ENCODE measurements at regions not wholly inside any gene's neighbourhood (a gene's known extent, or its start where the extent isn't known, plus 50 kb on each side); places are given as distances from the start of the nearest gene placed in this dataset.
"Not testable (repeated sequence)": the region's sequence is repeated elsewhere in the genome, so short reads cannot be mapped to it uniquely, and the experiment has no call there.

DNA sequence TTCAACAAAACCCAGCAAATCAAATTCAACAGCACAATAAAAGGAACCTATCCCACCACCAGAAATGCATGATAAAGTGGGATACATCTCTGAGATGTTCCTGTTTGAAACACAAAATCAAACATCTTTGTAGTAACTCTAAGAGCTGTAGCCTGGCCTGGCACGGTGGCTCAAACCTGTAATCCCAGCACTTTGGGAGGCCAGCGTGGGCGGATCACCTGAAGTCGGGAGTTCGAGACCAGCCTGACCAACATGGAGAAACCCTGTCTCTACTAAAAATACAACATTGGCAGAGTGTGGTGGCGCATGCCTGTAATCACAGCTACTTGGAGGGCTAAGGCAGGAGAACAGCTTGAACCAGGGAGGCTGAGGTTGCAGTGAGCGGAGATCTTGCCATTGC, 202.8 kb upstream of the POTEB2 start:
- H3K36me3 ChIP-seq; DNase-seq; H3K9me3 ChIP-seq; H3K27ac ChIP-seq; H3K27me3 ChIP-seq; H3K4me3 ChIP-seq; ATAC-seq (ENCODE audit: low FRiP score in 2 of 2); H3K4me1 ChIP-seq: not testable (repeated sequence)
- WGBS, 2 donors = 72% methylated on average over 6 of the region's 7 CpGs; no CpG with 5 or more reads in 1 of the 2 donors

DNA sequence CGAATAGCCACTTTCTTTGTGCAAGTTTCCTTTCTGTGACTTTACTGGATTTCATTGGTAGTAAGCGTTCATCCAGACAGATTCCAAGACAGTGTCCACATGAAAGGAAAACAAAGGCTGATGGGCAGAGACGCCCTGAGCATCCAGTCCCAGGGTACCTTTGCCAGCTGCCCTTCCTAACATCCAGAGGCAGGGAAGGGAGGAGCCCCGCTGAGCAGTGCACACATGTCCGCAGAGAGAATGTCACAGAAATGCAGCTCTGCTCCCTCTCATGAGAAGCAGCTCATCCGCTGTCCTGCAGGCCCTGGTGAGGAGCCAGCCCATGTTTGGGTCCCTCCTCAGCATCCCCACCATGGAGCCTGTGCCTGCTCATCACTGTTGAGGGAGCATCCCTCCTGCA, 197.4 kb upstream of the POTEB2 start:
- H3K27ac ChIP-seq, H3K4me3 ChIP-seq, DNase-seq, H3K4me1 ChIP-seq, H3K27me3 ChIP-seq, H3K9me3 ChIP-seq, H3K36me3 ChIP-seq: not testable (repeated sequence)
- WGBS, 2 donors = 50 to 69% methylated on average over 2 to 6 of the region's 6 CpGs
- ATAC-seq (ENCODE audit: low FRiP score in 2 of 2) = peak; percentile 37 to 45

DNA sequence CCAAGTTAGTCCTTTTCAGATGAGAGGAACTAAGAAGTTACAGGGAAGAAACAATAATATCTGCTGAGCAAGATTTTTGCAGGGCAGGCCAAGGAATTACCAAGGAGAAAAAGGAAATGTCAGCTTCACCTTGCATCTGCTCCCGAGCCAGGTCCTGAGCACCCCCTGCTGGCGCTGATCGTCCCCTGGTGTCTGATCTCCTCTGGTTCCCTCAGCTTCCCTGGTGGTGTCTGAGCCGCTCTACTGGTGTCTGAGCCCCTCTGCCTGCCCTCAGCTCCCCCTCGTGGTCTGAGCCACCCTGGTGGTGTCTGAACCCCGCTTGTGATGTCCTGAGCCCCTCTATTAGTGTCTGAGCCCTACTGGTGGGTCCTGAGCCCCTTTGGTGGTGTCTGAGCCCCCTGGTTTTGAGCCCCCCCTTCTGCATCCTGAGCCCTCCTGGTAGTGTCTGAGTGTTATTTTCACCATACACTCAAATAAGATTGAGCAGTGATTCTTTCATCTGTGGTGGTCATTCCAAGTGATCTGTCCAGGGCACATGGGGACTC, 196.6 kb upstream of the POTEB2 start:
- ATAC-seq (ENCODE audit: low FRiP score in 2 of 2) (peak; percentile 38 to 54), DNase-seq (peak in 1 of 2 donors; percentile 0)
- not testable (repeated sequence) for H3K4me3 ChIP-seq, H3K27me3 ChIP-seq, H3K9me3 ChIP-seq, H3K27ac ChIP-seq, H3K4me1 ChIP-seq, H3K36me3 ChIP-seq
- no CpG with 5 or more reads among the region's 6 CpGs for WGBS, 2 donors

DNA sequence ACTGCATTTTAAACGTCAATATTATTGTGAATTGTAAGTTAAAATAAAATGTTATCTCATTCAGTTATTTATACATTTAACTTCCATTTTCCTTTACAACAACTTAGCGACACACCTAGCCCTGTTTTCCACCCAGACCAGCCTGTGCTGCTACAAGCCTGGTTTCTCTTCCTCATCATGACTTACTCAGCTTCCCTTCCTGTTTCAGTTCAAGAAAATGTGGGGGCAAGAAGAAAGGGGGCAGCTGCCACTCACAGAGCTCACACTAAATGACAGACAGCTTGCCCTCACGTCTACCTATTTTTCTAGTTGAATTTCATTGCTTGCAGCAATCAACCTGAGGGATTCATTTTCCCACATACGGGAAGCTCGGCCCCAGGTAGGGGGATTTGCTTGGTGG, 185.8 kb upstream of the POTEB2 start:
- DNase-seq; H3K36me3 ChIP-seq; H3K9me3 ChIP-seq; ATAC-seq (ENCODE audit: low FRiP score in 2 of 2); H3K27me3 ChIP-seq; H3K4me3 ChIP-seq; H3K27ac ChIP-seq; H3K4me1 ChIP-seq: not testable (repeated sequence)
- WGBS, 2 donors = no CpG with 5 or more reads among the region's 5 CpGs

DNA sequence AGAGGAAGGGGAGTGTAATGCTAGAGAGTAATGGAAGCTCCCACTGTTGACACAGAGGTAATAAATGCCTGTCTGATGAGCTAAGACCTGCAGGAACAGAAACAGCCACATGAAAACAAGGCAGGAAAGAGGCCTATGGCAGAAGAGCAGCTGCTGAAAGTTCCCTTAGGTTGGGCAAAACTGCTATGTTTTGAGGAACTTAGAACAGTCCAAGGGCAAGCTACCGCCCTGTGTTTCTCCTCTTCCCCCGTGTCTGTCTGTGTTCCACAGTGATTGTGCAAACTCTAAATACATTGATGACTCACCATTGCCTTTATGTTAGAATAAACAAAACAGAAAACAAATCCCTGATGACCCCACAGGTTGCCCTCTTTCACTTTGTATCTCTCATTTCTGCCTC, 165.6 kb upstream of the POTEB2 start:
- H3K27me3 ChIP-seq, DNase-seq, H3K4me1 ChIP-seq, H3K36me3 ChIP-seq, H3K9me3 ChIP-seq, H3K4me3 ChIP-seq, H3K27ac ChIP-seq: not testable (repeated sequence)
- ATAC-seq (ENCODE audit: low FRiP score in 2 of 2) = peak in 1 of 2 donors; percentile 63
- no CpG with 5 or more reads among the region's 2 CpGs for WGBS, 2 donors

DNA sequence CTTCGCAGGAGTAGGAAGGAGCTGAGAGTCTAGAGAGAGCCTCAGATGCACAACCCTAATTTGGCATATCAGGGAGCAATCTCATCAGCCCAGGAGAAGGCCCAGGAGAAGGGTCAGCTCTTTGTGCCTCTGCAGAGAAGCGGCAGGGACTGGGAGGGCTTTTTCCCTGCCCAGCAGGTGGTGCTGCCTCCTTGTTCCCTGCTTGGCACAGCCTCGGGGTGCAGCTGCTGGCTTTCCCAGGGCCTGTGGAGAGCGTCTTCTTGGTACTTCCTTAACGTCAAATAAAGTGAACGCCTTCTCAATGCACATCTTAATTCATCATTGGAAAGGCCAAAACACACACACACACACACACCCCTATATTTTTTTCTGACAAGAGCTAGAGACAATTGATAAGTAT, 162.9 kb upstream of the POTEB2 start:
- not testable (repeated sequence) for H3K9me3 ChIP-seq; H3K27ac ChIP-seq; DNase-seq; H3K4me3 ChIP-seq; ATAC-seq (ENCODE audit: low FRiP score in 2 of 2); H3K36me3 ChIP-seq; H3K4me1 ChIP-seq; H3K27me3 ChIP-seq
- no CpG with 5 or more reads among the region's 6 CpGs for WGBS, 2 donors

DNA sequence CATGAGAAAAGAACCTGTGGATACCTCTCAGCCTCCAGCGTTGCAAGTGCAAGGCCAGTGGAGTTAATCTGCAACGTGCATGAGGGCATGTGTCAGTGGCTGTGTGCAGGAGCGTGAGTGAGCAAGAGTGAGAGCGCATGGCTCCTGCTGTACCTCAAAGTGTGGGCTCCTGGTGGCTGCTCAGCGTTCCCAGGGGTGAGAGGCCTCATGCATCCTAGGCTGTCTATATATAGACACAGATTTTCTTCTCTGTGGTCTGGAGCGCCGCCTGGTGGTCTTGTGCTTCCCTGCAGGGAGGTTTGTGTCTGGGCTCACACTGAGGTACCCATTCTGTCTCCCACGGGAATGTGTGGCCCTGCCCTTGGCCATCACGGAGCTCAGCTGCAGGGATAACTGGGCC, 161.8 kb upstream of the POTEB2 start:
- not testable (repeated sequence) for DNase-seq
- ATAC-seq (ENCODE audit: low FRiP score in 2 of 2) = peak; percentile 23 to 33
- WGBS, 2 donors = no CpG with 5 or more reads among the region's 9 CpGs

DNA sequence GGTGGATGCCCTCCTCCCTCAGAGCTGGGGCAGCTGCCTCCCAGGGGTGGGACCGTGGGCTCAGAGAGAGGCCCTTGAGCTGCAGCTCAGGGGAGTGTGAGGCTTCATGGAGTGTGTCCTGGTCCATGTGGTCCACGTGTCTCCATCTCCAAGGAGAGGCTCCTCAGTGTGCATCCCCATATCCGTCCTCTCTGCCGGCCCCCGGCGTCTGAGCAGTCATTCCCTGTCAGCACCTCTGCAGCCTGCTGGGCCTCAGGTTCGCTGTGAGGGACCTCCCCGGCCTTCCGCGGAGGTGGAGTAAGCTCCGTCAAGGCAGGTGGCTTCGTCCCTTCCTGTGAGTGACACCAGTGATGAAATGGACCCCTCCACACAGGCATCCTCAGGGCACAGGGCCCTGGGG, 160.7 kb upstream of the POTEB2 start:
- DNase-seq = peak in 1 of 2 donors; percentile 74
- not testable (repeated sequence) for H3K27ac ChIP-seq, H3K4me1 ChIP-seq, H3K36me3 ChIP-seq, H3K4me3 ChIP-seq, H3K27me3 ChIP-seq, H3K9me3 ChIP-seq
- peak in 1 of 2 donors; percentile 2 for ATAC-seq (ENCODE audit: low FRiP score in 2 of 2)
- no CpG with 5 or more reads among the region's 12 CpGs for WGBS, 2 donors

More for the DNA sequence above, 161.8 kb upstream of the POTEB2 start:
- H3K9me3 ChIP-seq, H3K27ac ChIP-seq, H3K27me3 ChIP-seq, H3K4me1 ChIP-seq, H3K4me3 ChIP-seq, H3K36me3 ChIP-seq: not testable (repeated sequence)

DNA sequence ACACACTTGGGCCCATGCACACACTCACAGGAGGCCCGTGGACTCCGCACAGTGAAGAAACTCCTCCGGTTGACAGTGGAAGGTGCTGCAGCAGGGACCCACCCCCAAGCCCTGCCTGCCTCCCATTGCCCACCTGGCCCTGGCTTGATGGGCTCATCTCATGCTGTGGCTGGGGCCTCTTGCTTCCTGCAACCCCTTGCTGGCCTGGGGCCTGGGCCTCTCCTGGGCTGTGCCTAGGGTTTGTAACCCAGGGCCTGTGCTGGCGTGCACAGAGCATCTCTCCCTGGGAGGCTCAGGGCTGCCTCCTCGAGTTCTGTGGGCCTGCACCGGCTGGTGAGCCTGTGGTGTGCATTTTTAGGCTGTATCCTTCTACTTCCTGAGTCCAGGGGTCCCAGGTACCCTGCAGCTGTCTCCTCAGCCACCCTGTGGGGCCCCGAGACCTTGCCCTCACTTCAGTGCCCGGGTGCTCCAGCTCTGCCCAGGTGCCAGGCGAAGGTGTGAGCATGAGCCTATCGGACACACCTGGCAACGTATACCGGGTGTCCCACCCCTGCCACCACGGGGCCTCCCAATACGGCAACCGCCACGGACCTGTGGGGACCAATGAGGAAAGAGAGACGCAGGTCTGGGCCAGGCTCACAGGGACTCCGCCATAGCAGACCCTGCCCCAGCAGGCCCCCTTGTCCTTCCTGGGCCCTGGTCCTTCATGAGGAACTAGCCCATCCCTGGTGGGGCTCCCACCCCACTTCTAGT, 158.3 kb upstream of the POTEB2 start:
- not testable (repeated sequence) for H3K4me3 ChIP-seq, H3K9me3 ChIP-seq, H3K36me3 ChIP-seq, H3K4me1 ChIP-seq, H3K27ac ChIP-seq, H3K27me3 ChIP-seq
- DNase-seq (peak in 1 of 2 donors; percentile 68), ATAC-seq (ENCODE audit: low FRiP score in 2 of 2) (peak in 1 of 2 donors; percentile 34)
- WGBS, 2 donors = no CpG with 5 or more reads among the region's 18 CpGs

DNA sequence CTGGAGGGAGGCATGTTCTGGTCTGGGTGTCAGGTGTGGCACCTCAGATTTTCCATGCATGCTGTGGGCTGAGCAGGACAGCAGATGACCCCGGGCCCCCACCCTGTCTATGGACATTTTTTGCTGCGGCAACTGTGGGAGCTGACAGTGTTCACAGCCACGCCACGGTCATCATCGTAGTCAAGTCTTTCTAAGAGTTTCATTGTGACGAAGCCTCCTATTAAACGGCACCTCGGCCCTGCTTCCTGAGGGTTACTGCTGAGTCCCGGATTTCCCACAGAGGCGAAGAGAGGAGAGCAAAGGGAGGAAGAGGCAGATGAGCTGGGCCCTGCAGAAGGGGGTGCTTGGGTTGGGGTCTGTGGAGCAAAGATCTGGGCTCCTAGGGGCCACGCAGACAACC, 152.1 kb upstream of the POTEB2 start:
- H3K4me1 ChIP-seq; ATAC-seq (ENCODE audit: low FRiP score in 2 of 2); H3K4me3 ChIP-seq; H3K27me3 ChIP-seq; H3K27ac ChIP-seq; H3K9me3 ChIP-seq; DNase-seq; H3K36me3 ChIP-seq: not testable (repeated sequence)
- no CpG with 5 or more reads among the region's 11 CpGs for WGBS, 2 donors

DNA sequence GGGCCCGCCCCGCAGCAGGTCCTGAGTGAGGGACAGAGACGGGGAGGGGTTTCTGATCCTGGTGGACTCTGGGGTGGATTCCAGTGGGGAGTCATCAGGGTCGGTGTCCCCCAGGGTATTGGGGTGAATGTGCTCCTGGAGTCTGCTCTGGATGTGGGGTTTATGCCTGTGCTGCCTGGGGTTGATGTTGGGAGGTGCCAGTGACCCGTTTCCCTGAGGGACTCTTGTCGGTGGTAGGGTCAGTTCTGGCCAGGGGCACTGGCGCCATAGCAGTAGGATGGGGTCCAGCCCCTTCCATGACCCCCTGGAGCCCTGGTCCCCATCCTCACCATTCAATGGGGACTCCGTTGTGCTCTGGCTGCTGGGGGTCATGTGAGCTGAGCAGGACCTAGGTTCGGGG, 151.2 kb upstream of the POTEB2 start:
- ATAC-seq (ENCODE audit: low FRiP score in 2 of 2) (peak; percentile 1 to 3), DNase-seq (peak in 1 of 2 donors; percentile 12)
- H3K27me3 ChIP-seq, H3K9me3 ChIP-seq, H3K36me3 ChIP-seq, H3K4me1 ChIP-seq, H3K4me3 ChIP-seq, H3K27ac ChIP-seq: not testable (repeated sequence)
- no CpG with 5 or more reads among the region's 9 CpGs for WGBS, 2 donors

DNA sequence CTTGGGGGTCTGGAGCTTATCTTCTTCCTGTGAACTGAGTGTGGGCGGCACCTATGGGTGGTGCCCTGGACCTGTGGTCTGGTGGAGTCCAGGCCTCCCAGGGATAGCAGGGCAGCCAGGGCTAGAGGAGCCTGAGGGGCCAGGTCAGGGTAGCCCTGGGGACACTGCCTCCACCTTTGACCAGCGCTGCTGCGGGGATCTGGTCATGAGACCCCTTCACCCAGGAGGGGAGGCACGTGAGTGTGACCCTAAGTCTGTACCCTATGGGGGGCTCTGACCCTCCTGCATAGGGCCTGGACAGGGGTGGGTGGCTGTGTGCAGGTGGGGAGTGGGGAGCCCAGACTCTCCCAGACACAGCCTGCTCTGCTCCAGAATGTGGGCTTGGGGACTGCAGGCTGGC, 150.5 kb upstream of the POTEB2 start:
- H3K27ac ChIP-seq, H3K4me1 ChIP-seq, H3K9me3 ChIP-seq, H3K36me3 ChIP-seq, H3K27me3 ChIP-seq, H3K4me3 ChIP-seq: not testable (repeated sequence)
- WGBS, 2 donors = no CpG with 5 or more reads among the region's 4 CpGs
- peak in 1 of 2 donors; percentile 39 for DNase-seq
- ATAC-seq (ENCODE audit: low FRiP score in 2 of 2) = peak; percentile 29 to 49

DNA sequence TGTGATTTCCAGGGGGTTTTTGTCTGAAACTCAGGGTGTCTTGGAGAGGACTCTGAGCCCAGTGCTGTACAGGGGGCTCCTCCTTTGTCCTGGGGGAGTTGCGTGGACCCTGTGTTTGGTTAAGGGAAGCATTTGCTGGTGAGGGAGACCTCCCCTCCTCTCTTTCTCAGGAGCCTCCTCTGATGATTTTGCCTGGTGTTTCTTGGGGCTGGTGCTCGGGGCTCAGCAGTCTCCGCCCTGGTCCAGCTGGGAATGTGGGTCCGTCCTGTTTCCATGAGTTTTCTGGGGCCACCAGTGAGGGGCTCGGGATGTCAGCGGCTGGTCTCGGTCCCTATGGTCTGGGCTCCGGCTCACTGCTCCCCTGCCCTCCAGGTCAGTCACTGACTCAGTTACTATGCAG, 149.1 kb upstream of the POTEB2 start:
- H3K4me1 ChIP-seq; H3K9me3 ChIP-seq; H3K27me3 ChIP-seq; H3K4me3 ChIP-seq; ATAC-seq (ENCODE audit: low FRiP score in 2 of 2); H3K36me3 ChIP-seq; H3K27ac ChIP-seq: not testable (repeated sequence)
- 93% methylated on average over 5 of the region's 8 CpGs; no CpG with 5 or more reads in 1 of the 2 donors for whole genome bisulfite sequencing, 2 donors
- DNase-seq = peak in 1 of 2 donors; percentile 26

DNA sequence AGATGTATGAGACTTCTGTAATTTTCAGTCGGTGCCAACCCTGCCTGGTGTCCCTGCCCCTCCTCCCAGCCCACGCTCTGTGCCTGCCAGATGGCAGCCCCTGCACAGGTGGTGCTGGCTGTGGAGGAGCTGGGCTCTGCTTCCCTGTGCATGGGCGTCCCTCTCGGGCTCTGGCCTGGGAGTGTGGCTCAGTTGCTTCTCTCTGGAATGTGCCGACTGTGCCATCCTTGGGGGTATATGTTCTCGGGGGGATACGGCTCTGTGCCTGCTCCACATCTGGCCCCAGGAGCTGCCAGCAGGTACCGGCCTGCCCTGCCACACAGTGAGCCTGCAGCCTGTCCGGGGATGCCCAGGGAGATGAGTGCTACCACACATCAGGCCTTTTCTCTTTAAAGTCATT, 147.2 kb upstream of the POTEB2 start:
- DNase-seq = peak in 1 of 2 donors; percentile 65

More for the DNA sequence above, 147.2 kb upstream of the POTEB2 start:
- no CpG with 5 or more reads among the region's 9 CpGs for WGBS, 2 donors
- not testable (repeated sequence) for ATAC-seq (ENCODE audit: low FRiP score in 2 of 2); H3K4me3 ChIP-seq; H3K4me1 ChIP-seq; H3K9me3 ChIP-seq; H3K27ac ChIP-seq; H3K36me3 ChIP-seq; H3K27me3 ChIP-seq
